ENCODE measurements at regions not wholly inside any gene's neighbourhood (a gene's known extent, or its start where the extent isn't known, plus 50 kb on each side); places are given as distances from the start of the nearest gene placed in this dataset.

- no peaks in the 10 kb centered on the region for H3K27me3 ChIP-seq
- no peak overlapping the region for H3K4me3 ChIP-seq
- no peaks in the 10 kb centered on the region for H3K9me3 ChIP-seq
- TF ChIP-seq EP300 (IDR thresholded peaks at IDR 0.05) (no peak), POLR2A (IDR thresholded peaks at IDR 0.05) (no peak), POLR2AphosphoS5 (IDR thresholded peaks at IDR 0.05) (no peak), CTCF (IDR thresholded peaks at IDR 0.05) (no peak)
- no peak for DNase-seq
- ATAC-seq (ENCODE audit: low FRiP score in 2 of 2): no peak
- no peaks in the 10 kb centered on the region for H3K36me3 ChIP-seq
- 26 to 35% methylated on average over 1 of the region's 1 CpG for WGBS, 2 donors
- H3K4me1 ChIP-seq: no peaks in the 10 kb centered on the region
- H3K27ac ChIP-seq: no peak overlapping the region
Observed at GRCh38 chr21:20108016-20108415, 890.2 kb upstream of the NCAM2 start.

GRCh38 chr21:20108976-20109540, 889.2 kb upstream of the NCAM2 start:
- no peak for DNase-seq
- H3K4me3 ChIP-seq: no peak overlapping the region
- H3K27ac ChIP-seq: no peak overlapping the region
- no peak for ATAC-seq (ENCODE audit: low FRiP score in 2 of 2)
- no peaks in the 10 kb centered on the region for H3K27me3 ChIP-seq
- no peaks in the 10 kb centered on the region for H3K36me3 ChIP-seq
- no peaks in the 10 kb centered on the region for H3K9me3 ChIP-seq
- TF ChIP-seq POLR2AphosphoS5 (IDR thresholded peaks at IDR 0.05) (no peak), CTCF (IDR thresholded peaks at IDR 0.05) (no peak), EP300 (IDR thresholded peaks at IDR 0.05) (no peak), POLR2A (IDR thresholded peaks at IDR 0.05) (no peak)
- WGBS, 2 donors: 48 to 88% methylated on average over 2 of the region's 2 CpGs
- H3K4me1 ChIP-seq: no peaks in the 10 kb centered on the region

- H3K4me3 ChIP-seq: no peak overlapping the region
- no peaks in the 10 kb centered on the region for H3K36me3 ChIP-seq
- ATAC-seq (ENCODE audit: low FRiP score in 2 of 2): no peak
- no peak for DNase-seq
- TF ChIP-seq CTCF (IDR thresholded peaks at IDR 0.05): no peak
- no peak for TF ChIP-seq EP300 (IDR thresholded peaks at IDR 0.05)
- TF ChIP-seq POLR2AphosphoS5 (IDR thresholded peaks at IDR 0.05): no peak
- no peak for TF ChIP-seq POLR2A (IDR thresholded peaks at IDR 0.05)
- no peak overlapping the region for H3K27ac ChIP-seq
- no peaks in the 10 kb centered on the region for H3K9me3 ChIP-seq
- WGBS, 2 donors: 64 to 78% methylated on average over 2 of the region's 2 CpGs
- H3K27me3 ChIP-seq: no peaks in the 10 kb centered on the region
- no peaks in the 10 kb centered on the region for H3K4me1 ChIP-seq
Observed at GRCh38 chr21:20110368-20110767, 887.8 kb upstream of the NCAM2 start.

- Histone ChIP-seq H3K27ac (no peak overlapping the region), H3K4me1 (no peaks in the 10 kb centered on the region), H3K9me3 (peaks cover 0 to 14% (median 8%) of the 10 kb centered on the region in 4 donors), H3K36me3 (no peaks in the 10 kb centered on the region), H3K27me3 (no peaks in the 10 kb centered on the region), H3K4me3 (no peak overlapping the region)
- WGBS, 2 donors: 92 to 100% methylated on average over 1 of the region's 1 CpG
- DNase-seq (no peak), ATAC-seq (ENCODE audit: low FRiP score in 2 of 2) (no peak)
- TF ChIP-seq POLR2AphosphoS5 (IDR thresholded peaks at IDR 0.05) (no peak), EP300 (IDR thresholded peaks at IDR 0.05) (no peak), POLR2A (IDR thresholded peaks at IDR 0.05) (no peak), CTCF (IDR thresholded peaks at IDR 0.05) (no peak)
Observed at GRCh38 chr21:20151741-20152140, 846.5 kb upstream of the NCAM2 start.

GRCh38 chr21:20163167-20163566, 835.0 kb upstream of the NCAM2 start:
- DNase-seq: no peak

More at GRCh38 chr21:20163167-20163566, 835.0 kb upstream of the NCAM2 start:
- Histone ChIP-seq H3K27me3 (no peaks in the 10 kb centered on the region), H3K4me3 (no peak overlapping the region), H3K4me1 (peaks cover 0 to 3% (median 0%) of the 10 kb centered on the region in 4 donors), H3K9me3 (no peaks in the 10 kb centered on the region), H3K36me3 (no peaks in the 10 kb centered on the region), H3K27ac (no peak overlapping the region)
- no peak for TF ChIP-seq POLR2AphosphoS5 (IDR thresholded peaks at IDR 0.05)
- TF ChIP-seq POLR2A (IDR thresholded peaks at IDR 0.05): no peak
- WGBS, 2 donors: 66% methylated on average over 4 of the region's 4 CpGs
- no peak for ATAC-seq (ENCODE audit: low FRiP score in 2 of 2)
